DND-41 (cell line): ENCODE measurements at regions not wholly inside any gene's neighbourhood (a gene's known extent, or its start where the extent isn't known, plus 50 kb on each side); places are given as distances from the start of the nearest gene placed in this dataset.

ENCODE experiments used
- ATAC-seq: fragments of 200-7000 bp; cut with Tn5 transposase; 3 replicates; pipeline ENCODE4 v1.9.1; 2021; ENCODE audit warnings: low read depth; ENCODE audit not compliant: insufficient read depth
- DNase-seq: peaks from one replicate; pipeline ENCODE4 v3.0.0-alpha.2; 2020
- H2AFZ ChIP-seq: 2 replicates; pipeline ENCODE4 v1.6.0; 2012; ENCODE audit warnings: low read depth, low read length
- H3K27ac ChIP-seq: 2 replicates; pipeline ENCODE4 v1.5.1; 2012; ENCODE audit warnings: low read length, inconsistent platforms
- H3K27me3 ChIP-seq: fragments of 200-600 bp; sonication (generic); 2 replicates; pipeline ENCODE4 v1.6.0; 2012; ENCODE audit warnings: low read length, mild to moderate bottlenecking, inconsistent platforms; ENCODE audit not compliant: insufficient read depth, poor library complexity
- H3K36me3 ChIP-seq: 2 replicates; pipeline ENCODE4 v1.5.1; 2012; ENCODE audit warnings: low read length, inconsistent platforms; ENCODE audit not compliant: insufficient read depth
- H3K4me1 ChIP-seq: 2 replicates; pipeline ENCODE4 v1.5.1; 2012; ENCODE audit warnings: mild to moderate bottlenecking, low read length; ENCODE audit not compliant: insufficient read depth
- H3K4me2 ChIP-seq: 2 replicates; pipeline ENCODE4 v1.6.0; 2012; ENCODE audit warnings: mild to moderate bottlenecking, moderate library complexity, low read length, inconsistent platforms; ENCODE audit not compliant: insufficient read depth
- H3K4me3 ChIP-seq, 2 experiments: fragments of 200-600 bp in 1 of 2; shearing (Covaris generic) in 1 of 2; 2 replicates each; pipeline ENCODE4 v1.5.1; 2012 to 2016; ENCODE audit warnings: inconsistent platforms in 2 of 2, low read length in 2 of 2, mild to moderate bottlenecking in 2 of 2, low read depth in 1 of 2, moderate library complexity in 1 of 2
- H3K79me2 ChIP-seq: 2 replicates; pipeline ENCODE4 v1.6.0; 2012; ENCODE audit warnings: low read length, inconsistent platforms; ENCODE audit not compliant: insufficient read depth
- H3K9ac ChIP-seq: 2 replicates; pipeline ENCODE4 v1.6.0; 2012; ENCODE audit warnings: low read depth, mild to moderate bottlenecking, inconsistent platforms, low read length, moderate library complexity
- H3K9me3 ChIP-seq: 2 replicates; pipeline ENCODE4 v1.5.1; 2012; ENCODE audit warnings: low read length, moderate library complexity, mild to moderate bottlenecking, inconsistent platforms; ENCODE audit not compliant: insufficient read depth, severe bottlenecking
- H4K20me1 ChIP-seq: 2 replicates; pipeline ENCODE4 v1.6.0; 2012; ENCODE audit warnings: low read length; ENCODE audit not compliant: insufficient read depth
- CTCF ChIP-seq: IDR thresholded peaks from 2 replicates; pipeline ENCODE4 v1.5.1; 2012; ENCODE audit warnings: borderline replicate concordance, low read length, moderate library complexity, mild to moderate bottlenecking; ENCODE audit not compliant: poor library complexity, severe bottlenecking; ENCODE audit errors: extremely low read depth
- EZH2 ChIP-seq: IDR thresholded peaks from 3 replicates; pipeline ENCODE4 v1.6.1; 2012; ENCODE audit warnings: borderline replicate concordance, low read depth, mild to moderate bottlenecking, moderate library complexity, low read length, inconsistent platforms; ENCODE audit not compliant: severe bottlenecking

GRCh38 chr22:44572414-44573207 is 74.6 kb upstream of the RTL6 start:
- H3K36me3 ChIP-seq, result no peaks in the 10 kb centered on the region
- H3K79me2 ChIP-seq, result no peaks in the 10 kb centered on the region
- no peak overlapping the region for H2AFZ ChIP-seq
- TF ChIP-seq CTCF (no peak), EZH2 (no peak)
- no peak overlapping the region for H3K9ac ChIP-seq
- H3K27me3 ChIP-seq, result no peaks in the 10 kb centered on the region
- H3K4me2 ChIP-seq, result no peak overlapping the region
- no peaks in the 10 kb centered on the region for H3K4me1 ChIP-seq
- DNase-seq, result no peak
- H3K4me3 ChIP-seq, result no peak overlapping the region
- no peak overlapping the region for H3K27ac ChIP-seq
- no peaks in the 10 kb centered on the region for H3K9me3 ChIP-seq
- ATAC-seq, result no peak
- no peaks in the 10 kb centered on the region for H4K20me1 ChIP-seq

GRCh38 chr22:44571566-44572413 is 73.8 kb upstream of the RTL6 start:
- Histone ChIP-seq H3K4me2 (no peak overlapping the region), H3K36me3 (no peaks in the 10 kb centered on the region), H3K4me1 (no peaks in the 10 kb centered on the region), H4K20me1 (no peaks in the 10 kb centered on the region), H3K9ac (no peak overlapping the region), H3K27me3 (no peaks in the 10 kb centered on the region), H3K9me3 (no peaks in the 10 kb centered on the region), H3K79me2 (no peaks in the 10 kb centered on the region), H3K27ac (no peak overlapping the region), H2AFZ (no peak overlapping the region), H3K4me3 (no peak overlapping the region)
- TF ChIP-seq CTCF (no peak), EZH2 (no peak)
- no peak for ATAC-seq
- DNase-seq, result no peak

- no peak overlapping the region for H2AFZ ChIP-seq
- no peak overlapping the region for H3K4me3 ChIP-seq
- H3K4me1 ChIP-seq, result no peaks in the 10 kb centered on the region
- no peak overlapping the region for H3K4me2 ChIP-seq
- no peaks in the 10 kb centered on the region for H3K79me2 ChIP-seq
- TF ChIP-seq EZH2 (no peak), CTCF (no peak)
- no peaks in the 10 kb centered on the region for H3K9me3 ChIP-seq
- ATAC-seq (no peak), DNase-seq (no peak)
- no peaks in the 10 kb centered on the region for H4K20me1 ChIP-seq
- H3K27ac ChIP-seq, result no peak overlapping the region
- H3K9ac ChIP-seq, result no peak overlapping the region
- no peaks in the 10 kb centered on the region for H3K36me3 ChIP-seq
- no peaks in the 10 kb centered on the region for H3K27me3 ChIP-seq
Observed at GRCh38 chr22:44570476-44571445, 72.7 kb upstream of the RTL6 start.
